DOHH2 (cell line): ENCODE measurements at regions not wholly inside any gene's neighbourhood (a gene's known extent, or its start where the extent isn't known, plus 50 kb on each side); places are given as distances from the start of the nearest gene placed in this dataset.
"Not testable (repeated sequence)": the region's sequence is repeated elsewhere in the genome, so short reads cannot be mapped to it uniquely, and the experiment has no call there.

Source experiments
- EZH2phosphoT487 ChIP-seq: fragments of 200-600 bp; sonication (generic); IDR thresholded peaks from 2 replicates; pipeline ENCODE4 v1.6.1; 2017; ENCODE audit warnings: borderline replicate concordance, mild to moderate bottlenecking, antibody characterized with exemption, low read length, moderate library complexity, mixed read lengths
- TF ChIP-seq, protein P1 (sequence below): fragments of 200-600 bp; sonication (generic); IDR thresholded peaks from one replicate; pipeline ENCODE4 v1.5.1; 2014; ENCODE audit warnings: antibody characterized with exemption, mild to moderate bottlenecking, low read depth, low read length; ENCODE audit not compliant: poor library complexity, severe bottlenecking

GRCh38 chr20:30824666-30825065 lies 432.8 kb upstream of the DEFB115 start:
- TF ChIP-seq, protein P1, sequence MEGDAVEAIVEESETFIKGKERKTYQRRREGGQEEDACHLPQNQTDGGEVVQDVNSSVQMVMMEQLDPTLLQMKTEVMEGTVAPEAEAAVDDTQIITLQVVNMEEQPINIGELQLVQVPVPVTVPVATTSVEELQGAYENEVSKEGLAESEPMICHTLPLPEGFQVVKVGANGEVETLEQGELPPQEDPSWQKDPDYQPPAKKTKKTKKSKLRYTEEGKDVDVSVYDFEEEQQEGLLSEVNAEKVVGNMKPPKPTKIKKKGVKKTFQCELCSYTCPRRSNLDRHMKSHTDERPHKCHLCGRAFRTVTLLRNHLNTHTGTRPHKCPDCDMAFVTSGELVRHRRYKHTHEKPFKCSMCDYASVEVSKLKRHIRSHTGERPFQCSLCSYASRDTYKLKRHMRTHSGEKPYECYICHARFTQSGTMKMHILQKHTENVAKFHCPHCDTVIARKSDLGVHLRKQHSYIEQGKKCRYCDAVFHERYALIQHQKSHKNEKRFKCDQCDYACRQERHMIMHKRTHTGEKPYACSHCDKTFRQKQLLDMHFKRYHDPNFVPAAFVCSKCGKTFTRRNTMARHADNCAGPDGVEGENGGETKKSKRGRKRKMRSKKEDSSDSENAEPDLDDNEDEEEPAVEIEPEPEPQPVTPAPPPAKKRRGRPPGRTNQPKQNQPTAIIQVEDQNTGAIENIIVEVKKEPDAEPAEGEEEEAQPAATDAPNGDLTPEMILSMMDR: not testable (repeated sequence)
- not testable (repeated sequence) for TF ChIP-seq EZH2phosphoT487
